Choroid plexus epithelial cell (primary cell): ENCODE measurements at regions not wholly inside any gene's neighbourhood (a gene's known extent, or its start where the extent isn't known, plus 50 kb on each side); places are given as distances from the start of the nearest gene placed in this dataset.

Experiments
- DNase-seq: peaks from one replicate; pipeline ENCODE4 v3.0.0-alpha.2; 2010; ENCODE audit warnings: low read depth
- H3K4me3 ChIP-seq: 2 replicates; pipeline ENCODE4 v1.5.1; 2011; ENCODE audit warnings: low read depth, mild to moderate bottlenecking, control low read depth, low read length, moderate library complexity
- TF ChIP-seq, protein P1 (sequence below): conservative IDR thresholded peaks from 2 replicates; pipeline ENCODE4 v1.5.1; 2011; ENCODE audit warnings: low read depth, mild to moderate bottlenecking, control low read depth, inconsistent platforms, low read length, moderate library complexity

DNA sequence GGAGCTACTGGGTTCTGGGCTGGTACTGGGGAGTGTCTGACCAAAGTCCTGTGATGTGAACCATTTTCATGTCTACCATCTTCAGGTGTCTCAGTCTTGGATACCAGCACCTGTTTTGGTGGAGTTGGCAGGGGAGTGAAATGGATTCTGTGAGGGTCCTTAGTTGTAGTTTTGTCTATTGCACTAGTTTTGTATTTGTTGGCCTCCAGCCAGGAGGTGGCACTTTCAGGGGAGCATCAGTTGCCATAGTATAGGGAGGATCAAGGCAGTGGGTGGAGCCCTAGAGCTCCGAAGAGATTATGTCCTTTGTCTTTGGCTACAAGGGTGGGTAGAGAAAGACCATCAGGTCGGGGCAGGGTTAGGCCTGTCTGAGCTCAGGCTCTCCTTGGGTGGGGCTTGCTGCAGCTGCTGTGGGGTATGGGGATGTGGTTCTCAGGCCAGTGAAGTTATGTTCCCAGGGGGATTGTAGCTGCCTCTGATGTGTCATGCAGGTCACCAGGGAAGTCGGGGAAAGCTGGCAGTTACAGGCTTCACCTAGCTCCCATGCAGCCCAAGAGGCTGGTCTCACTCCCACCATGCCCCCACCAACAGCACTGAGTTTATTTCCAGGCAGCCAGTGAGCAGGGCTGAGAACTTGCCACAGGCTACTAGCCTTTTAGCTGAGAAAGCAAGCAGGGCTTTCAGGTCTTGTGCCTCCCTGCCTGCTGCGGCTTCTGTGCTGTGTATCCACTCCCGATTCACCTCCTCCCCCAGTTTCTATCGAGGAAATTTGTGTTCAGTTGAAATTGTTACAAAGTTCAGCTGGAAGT, 153.1 kb downstream of the ZNF365 start:
- no peak overlapping the region for H3K4me3 ChIP-seq
- no peak for DNase-seq
- TF ChIP-seq, protein P1, sequence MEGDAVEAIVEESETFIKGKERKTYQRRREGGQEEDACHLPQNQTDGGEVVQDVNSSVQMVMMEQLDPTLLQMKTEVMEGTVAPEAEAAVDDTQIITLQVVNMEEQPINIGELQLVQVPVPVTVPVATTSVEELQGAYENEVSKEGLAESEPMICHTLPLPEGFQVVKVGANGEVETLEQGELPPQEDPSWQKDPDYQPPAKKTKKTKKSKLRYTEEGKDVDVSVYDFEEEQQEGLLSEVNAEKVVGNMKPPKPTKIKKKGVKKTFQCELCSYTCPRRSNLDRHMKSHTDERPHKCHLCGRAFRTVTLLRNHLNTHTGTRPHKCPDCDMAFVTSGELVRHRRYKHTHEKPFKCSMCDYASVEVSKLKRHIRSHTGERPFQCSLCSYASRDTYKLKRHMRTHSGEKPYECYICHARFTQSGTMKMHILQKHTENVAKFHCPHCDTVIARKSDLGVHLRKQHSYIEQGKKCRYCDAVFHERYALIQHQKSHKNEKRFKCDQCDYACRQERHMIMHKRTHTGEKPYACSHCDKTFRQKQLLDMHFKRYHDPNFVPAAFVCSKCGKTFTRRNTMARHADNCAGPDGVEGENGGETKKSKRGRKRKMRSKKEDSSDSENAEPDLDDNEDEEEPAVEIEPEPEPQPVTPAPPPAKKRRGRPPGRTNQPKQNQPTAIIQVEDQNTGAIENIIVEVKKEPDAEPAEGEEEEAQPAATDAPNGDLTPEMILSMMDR = no peak

DNA sequence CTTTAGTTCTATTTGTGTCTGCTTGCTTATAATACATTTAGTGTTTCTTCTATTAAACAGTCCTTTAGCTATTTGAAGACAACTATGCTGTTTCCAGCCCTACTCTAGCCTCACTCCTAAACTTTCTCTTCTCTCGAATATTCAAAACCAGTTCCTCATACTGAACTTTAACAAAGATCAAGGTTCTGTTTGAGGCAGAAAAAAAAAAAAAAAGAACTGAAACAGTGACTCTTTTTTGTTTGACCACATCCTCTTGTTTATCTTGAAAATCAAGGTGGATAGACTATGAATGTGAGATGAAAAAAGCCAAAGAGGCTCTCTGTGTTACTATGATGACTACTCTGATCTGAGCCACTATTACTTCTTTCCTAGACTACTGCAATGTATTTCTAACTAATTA, 154.3 kb downstream of the ZNF365 start:
- DNase-seq = no peak
- no peak overlapping the region for H3K4me3 ChIP-seq
- TF ChIP-seq, protein P1 = no peak

- TF ChIP-seq, protein P1 = no peak
- DNase-seq = no peak
These were observed 155.2 kb downstream of the ZNF365 start for GRCh38 chr10:62529396-62529795.

GRCh38 chr10:62534031-62534430, 159.9 kb downstream of the ZNF365 start:
- TF ChIP-seq, protein P1 = no peak

More at GRCh38 chr10:62529396-62529795, 155.2 kb downstream of the ZNF365 start:
- no peak overlapping the region for H3K4me3 ChIP-seq

DNA sequence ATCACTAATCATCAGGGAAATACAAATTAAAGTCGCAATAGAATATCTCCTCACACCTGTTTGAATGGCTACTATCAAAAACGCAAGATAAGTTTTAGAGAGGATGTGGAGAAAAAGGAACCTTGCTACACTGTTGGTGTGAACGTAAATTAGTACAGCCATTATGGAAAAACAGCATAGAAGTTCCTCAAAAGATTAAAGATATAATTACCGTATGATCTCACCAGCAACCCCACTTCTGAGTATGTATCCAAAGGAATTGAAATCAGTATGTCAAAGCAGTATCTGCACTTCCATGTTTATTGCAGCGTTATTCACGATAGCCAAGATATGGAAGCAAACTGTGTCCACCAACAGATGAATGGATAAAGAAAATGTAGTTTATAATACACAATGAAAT, 164.4 kb downstream of the ZNF365 start:
- no peak overlapping the region for H3K4me3 ChIP-seq
- TF ChIP-seq, protein P1 = no peak
- DNase-seq = no peak

More at GRCh38 chr10:62534031-62534430, 159.9 kb downstream of the ZNF365 start:
- no peak overlapping the region for H3K4me3 ChIP-seq
- no peak for DNase-seq

- TF ChIP-seq, protein P1 = no peak
- no peak for DNase-seq
These were observed 166.2 kb downstream of the ZNF365 start for GRCh38 chr10:62540389-62540788.

DNA sequence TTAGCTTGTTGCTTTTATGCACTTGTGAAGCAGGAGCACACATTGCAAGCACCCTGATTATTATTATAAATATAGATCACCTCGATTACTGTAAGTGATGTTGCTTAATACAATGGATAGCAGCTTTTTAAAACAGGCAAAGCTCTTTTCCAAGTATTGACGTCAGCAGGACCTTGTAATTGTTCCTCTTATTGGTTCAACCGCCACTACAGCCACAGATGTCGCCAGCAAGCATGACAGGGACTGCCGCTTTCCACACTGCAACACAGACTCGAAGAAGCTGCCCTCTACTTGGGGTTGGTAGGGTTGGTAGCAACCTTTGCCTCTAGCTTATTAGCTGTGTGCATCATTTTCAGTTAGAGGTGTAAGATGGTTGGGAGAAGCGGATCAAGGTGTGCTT, 167.6 kb downstream of the ZNF365 start:
- TF ChIP-seq, protein P1 = no peak
- DNase-seq = no peak
- H3K4me3 ChIP-seq = no peak overlapping the region

More at GRCh38 chr10:62540389-62540788, 166.2 kb downstream of the ZNF365 start:
- no peak overlapping the region for H3K4me3 ChIP-seq
